Cerebellar cortex (tissue), 1 donor: ENCODE measurements at regions not wholly inside any gene's neighbourhood (a gene's known extent, or its start where the extent isn't known, plus 50 kb on each side); places are given as distances from the start of the nearest gene placed in this dataset.

Source experiments
- DNase-seq: peaks from one replicate; pipeline ENCODE4 v3.0.0-alpha.2; 2015; ENCODE audit warnings: low spot score

DNA sequence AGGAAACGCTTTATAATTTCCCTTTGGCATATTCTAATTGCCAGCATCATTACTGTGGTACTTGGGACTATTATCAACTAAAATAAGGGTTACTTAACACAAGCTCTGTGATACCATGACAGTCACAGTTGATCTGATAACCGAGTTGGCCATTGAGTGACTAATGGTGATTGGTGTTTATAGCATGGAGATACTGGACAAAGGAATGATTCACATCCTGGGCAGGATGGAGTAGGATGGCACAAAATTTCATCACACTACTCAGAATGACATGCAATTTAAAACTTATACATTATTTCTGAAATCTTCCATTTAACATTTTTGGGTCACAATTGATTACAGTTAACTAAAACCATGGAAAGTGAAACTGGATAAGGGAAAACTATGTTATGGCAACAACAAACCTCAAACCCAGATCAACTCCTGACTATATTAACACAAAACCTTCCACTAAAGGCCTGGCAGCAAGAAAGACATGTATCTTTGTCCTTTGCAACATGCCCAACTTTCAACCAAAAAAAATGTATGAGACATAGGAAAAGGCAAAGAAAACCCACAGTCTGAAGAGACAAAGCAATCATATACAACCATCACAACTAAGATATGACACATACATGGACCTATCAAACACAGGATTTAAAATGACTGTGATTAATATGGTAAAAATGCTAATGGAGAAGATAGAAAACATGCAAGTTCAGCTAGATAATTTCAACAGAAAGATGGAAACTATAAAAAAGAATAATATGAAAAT, 208.5 kb upstream of the NRP1 start:
- DNase-seq, result no peak

DNA sequence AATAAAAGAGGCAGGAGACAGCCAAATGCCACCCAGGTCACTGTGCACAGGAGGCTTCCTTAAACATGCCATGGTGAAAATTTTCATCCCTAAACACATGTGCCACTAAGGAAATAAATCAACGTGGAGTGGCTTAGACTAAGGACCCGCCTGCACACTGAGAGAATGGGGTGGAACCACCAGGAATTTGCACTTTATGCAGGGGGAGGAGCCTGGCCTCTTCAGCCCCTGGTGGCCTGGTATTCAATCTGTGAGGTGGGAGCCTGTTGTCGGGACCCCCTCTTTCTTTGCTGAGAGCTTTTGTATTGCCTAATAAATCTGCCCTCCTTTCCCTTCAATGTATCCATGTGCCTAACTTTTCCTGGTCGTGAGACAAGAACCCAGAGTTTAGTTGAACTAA, 204.6 kb upstream of the NRP1 start:
- DNase-seq, result no peak

DNA sequence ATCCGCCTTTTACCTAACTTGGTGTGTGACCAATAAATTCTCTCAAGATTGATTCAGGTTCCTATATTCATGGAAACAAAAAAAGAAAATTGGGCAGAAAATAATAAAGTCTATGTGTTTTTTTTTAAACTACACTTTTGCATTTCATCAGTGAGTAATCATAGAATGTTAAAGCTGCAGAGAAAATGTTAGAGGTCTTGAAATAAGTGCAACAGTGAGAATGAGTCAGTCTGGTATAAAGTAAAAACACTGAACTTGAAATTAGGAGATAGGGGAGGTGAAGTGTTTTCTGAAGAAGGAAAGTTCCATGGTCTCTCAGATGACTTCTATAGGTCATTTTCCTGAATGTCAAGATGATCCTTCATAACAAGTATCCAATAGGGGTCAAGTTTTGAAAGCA, 202.6 kb upstream of the NRP1 start:
- DNase-seq, result no peak

DNA sequence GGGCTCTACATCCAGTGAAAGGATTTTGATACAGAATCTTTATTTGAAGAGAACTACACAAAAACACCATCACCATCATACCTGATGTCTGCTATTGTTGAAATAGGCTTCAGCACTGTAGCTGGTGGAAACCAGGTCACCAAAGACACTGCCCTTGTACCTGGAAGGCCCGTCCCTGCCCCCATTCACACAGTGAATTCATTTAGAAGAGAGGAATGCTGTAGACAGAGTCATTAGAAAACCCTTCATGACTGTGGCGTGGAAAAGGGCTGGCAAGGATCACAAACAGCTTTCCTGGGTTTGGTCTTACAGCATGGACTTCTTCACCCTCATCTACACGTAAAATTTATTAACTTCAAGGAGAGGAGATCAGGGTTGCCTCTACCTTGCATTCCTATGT, 202.0 kb upstream of the NRP1 start:
- DNase-seq, result no peak

DNA sequence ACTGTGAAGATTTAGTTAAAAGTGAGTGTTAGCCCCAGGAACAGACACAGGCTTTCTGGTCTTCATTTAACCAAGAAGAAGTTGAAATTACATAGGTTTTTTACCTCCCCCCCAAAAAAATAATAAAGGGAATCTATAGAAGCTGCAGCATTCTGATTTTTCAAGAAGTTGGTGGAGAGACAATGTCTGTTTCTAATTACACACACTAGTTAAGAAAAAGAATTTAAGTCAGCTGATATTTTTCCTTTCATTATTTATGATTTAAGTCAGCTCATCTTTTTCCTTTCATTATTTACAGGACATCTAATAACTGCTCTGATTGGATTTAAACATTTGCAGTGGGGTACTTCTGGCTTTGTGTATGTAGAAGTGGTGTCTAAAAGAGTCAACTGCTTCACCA, 201.4 kb upstream of the NRP1 start:
- no peak for DNase-seq

DNA sequence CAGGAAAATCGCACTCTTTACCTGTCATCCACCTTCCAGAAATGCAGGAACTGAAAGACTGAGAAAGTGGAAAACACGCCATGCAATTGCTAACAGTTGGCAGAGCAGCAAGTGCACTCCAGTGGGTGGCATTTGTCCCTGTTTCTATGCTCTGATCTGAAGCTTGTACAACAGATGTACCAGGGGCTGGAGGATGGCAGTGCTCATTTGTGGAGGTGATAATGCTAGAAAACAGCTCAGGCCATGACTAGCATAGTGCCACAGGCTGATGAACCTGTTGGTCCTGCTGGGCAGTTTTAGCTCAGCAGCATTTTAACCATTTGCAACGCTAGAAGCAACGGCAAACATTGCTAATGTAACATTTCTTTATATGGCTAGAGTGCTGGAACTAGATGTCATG, 199.9 kb upstream of the NRP1 start:
- no peak for DNase-seq

DNA sequence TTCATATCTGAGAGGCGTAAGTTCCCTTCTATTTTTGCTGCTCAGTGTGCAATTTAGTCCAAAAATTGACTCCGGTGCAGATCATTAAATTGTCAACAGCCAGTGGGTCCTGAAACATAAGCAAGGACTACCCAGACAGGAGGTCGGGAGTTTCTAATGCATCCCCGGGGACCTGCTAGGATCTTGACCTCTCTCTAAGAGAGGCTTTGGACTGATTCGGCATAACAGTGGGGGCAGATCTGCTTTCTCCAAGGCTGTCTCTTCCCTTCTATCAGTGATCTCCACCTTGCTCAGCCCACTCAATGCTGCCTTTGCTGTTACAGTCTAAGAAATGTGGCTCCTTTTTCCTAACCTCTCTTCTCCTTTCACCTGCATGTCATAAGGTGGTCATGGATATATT, 199.1 kb upstream of the NRP1 start:
- DNase-seq, result no peak

DNA sequence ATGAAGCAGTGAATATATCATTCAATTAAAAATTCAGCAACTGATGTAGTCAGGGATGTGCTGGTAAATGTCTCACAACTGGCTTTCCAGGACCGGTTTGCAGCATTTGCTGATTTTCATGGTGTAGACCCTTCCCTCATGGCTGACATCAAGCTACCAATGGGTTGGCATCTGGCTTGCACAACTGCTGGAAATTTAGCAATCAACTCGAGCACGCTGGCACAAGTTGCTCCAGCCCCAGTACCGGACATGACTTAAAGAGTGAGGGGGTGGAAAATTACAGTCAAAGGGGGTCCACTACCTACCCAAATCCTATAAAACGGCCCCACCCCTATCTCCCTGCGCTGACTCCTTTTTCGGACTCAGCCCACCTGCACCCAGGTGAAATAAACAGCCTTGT, 198.4 kb upstream of the NRP1 start:
- DNase-seq, result no peak

DNA sequence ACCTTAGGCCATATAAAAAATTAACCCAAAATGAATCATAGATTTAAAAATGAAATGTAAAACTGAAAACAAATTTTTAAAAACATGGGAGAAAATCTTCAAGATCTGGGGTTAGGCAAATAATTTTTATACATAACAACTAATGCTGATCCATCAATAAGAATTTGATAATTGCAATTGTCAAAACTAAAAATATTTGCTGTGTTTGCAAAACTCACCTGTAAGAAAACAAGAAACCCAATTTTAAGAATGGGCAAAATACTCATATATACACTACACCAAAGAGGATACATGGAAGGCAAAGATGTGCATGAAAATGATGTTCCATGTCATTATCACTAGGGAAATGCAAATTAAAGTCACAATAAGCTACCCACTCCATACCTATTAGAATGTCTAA, 194.8 kb upstream of the NRP1 start:
- no peak for DNase-seq

DNA sequence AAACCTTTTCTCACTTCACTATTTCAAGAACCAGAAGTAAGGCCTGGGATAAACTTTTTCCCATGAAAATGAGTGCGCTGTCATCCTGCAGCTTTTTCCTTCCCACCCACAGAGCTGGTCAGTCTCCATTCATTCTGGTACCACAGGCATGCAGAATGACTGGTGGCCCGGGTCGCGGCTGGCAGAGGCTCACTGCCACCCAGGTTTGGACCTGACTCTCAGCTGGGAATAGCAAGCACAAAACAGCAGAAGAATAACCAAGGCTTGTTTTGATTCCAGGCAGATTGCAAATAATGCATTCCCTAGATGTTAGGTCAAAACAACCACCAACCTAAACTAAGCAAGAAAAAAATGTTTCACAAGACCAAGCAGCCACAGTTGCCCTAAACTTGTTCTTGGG, 190.5 kb upstream of the NRP1 start:
- no peak for DNase-seq

DNA sequence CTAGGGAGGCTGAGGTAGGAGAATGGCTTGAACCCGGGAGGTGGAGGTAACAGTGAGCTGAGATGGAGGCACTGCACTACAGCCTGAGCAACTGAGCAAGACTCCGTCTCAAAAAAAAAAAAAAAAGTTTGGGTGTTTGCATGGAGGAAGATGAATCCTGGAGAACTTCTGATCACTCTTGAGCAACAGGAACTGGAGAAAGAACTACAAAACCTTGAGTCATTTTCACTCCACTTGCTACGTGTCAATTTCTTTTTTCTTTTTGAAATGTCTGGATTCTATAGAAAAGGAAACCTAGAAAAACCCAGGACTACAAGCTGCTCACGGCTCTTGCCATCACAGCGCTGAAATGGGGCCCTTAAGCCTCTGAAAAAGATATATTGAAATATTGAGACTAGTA, 189.6 kb upstream of the NRP1 start:
- DNase-seq, result no peak

DNA sequence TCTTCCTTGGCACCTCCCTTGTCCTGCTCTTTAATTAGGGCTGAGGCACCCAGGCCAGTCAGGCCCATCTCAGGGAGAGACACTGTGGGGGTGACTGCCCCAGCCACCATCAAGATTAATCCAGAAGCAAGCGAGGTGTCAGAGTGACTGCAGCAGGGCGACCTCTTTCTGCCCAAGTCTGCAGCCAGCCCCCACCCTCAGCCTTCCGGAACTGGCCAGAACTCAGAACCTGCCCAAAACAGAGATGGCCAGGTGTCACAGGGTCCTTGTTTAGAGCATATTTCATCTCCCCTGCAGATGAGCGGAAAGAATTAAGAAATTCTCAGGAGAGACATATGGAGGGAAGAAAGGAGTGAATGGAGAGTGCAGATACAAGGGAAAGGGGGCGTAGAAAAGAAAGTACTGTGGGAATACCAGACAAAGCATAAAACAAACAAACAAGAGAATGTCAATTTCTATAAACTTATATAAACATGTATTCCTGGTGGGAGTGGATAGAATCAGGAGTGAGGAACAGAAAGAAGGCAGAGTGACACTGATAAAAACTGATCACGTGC, 188.8 kb upstream of the NRP1 start:
- no peak for DNase-seq

DNA sequence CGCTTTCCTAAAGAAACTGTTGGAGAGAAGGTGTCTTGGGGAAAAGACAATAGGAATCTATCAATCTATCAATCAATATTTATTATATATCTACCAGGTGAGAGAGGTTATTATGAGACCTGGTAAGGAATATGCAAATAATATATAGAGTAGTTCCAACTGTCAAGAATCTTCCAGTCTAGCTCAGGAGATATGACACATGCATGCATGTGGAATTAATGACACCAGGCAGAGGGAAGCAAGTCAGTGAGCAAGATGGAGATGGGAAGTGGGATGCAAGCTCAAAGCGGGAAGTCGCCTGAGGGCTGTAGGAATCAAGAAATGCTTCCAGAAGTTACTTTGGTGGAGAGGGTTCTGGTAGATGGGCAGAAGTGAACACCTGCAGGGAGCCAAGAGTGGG, 187.4 kb upstream of the NRP1 start:
- no peak for DNase-seq

DNA sequence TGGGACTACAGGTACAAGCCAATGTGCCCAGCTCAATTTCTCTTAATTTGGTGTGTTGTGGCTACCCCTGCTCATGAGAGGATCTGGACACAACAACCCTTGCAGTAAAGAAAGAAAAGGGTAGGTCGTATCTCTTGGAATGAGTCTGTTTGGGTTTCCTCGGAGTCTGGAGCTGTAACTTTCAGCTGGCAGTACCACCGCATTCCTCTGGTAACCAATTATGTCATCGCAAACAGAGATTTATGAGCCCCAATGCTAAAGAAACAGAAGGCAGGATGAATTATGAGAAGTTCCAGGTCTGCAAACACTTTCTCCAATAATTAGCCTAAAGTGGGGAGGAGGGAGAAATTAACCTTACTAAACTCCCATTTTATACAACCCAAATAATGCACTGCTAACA, 186.6 kb upstream of the NRP1 start:
- DNase-seq, result no peak

DNA sequence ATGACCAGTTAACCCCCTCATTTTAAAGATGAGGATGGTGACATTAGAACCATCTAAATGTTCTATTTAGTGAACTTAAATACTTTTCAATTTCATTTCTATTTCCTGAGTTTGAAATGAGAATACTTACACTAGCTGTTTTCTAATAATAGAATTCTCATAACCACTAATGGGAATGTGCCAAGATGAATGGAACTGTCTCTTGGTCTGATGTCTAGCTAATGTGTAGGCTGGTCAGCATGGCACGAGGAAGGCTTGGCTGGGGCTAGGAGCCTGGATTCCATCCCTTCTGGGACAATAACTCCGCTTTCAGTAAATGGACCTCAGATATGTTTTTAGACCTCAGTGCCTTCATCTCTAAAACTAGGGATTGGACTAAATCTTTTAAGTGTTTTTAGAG, 185.8 kb upstream of the NRP1 start:
- no peak for DNase-seq

DNA sequence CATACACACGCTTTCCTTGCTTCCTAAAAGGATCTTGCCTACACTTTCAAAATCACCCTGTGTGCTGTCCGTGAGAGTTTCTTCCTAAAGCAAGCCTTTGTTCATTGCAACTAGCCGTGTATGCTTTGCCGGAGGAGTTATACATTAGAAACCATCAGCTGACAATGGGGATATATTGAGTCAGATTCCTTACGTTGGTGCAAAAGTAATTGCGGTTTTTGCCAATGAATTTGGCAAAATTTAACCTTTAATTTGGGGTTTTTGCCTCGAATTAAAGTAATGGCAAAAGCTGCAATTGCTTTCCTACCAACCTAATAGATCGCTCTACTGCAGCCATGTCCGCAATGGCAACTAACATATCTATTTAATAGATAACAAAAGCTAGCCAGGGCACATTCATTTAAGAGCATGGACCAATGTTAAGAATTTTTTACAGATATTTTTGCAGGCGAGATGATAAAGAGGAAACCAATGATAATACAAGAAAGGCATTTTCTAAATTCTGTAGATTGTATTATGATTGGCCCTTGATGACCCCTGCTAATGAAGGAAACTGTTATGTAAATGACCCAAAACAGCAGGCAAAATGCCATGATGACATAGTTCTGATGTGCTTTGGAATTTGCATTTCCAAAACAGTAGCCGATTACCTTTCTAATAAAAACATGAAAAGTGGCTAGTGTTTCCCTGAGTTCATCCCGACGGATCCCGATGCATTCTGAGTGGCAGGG, 184.8 kb upstream of the NRP1 start:
- no peak for DNase-seq

DNA sequence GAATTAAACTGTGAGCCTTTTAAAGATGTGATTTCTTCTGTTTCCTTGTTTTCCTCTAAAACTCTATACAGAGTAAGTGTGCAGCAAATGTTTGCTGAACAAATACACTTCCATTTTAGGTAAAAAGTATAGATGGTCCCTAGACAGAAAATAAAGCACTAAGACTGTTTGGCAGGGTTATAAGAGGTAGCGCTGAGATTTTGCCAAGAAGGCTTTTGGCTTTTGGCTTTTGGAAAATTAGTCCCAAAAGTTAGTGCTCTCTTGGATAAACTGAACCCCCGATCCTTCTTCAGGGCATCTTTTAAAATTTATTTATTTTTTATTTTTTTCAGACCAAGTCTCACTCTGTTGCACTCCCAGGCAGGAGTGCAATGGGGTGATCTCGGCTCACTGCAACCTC, 175.7 kb upstream of the NRP1 start:
- DNase-seq, result no peak

DNA sequence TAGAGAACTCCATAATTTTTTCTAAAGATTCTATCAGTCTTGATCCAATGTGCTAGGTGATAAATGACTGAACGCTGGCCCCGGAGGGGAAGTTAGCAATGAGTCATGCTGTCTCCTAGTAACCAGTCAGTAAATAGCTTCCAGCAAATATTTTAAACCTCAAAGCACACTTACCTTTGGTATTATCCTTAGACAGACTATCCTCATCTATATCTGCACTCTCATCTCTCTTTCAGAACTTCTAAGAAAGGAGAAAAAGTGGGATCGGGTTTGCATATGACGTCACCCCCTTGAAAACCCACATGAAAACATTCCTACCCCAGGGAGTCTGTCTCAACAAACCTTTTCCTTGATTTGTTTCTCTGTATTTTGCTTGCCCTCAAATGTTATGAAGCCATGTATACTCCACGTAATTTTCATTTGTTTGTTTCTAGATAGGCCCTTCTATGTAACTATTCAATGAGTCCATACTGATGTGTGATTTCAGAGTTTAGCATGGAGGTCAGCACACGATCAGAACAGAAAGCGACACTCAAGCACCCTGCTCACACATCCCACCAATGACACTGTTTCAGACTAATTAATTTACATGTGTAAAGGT, 174.9 kb upstream of the NRP1 start:
- DNase-seq, result no peak

DNA sequence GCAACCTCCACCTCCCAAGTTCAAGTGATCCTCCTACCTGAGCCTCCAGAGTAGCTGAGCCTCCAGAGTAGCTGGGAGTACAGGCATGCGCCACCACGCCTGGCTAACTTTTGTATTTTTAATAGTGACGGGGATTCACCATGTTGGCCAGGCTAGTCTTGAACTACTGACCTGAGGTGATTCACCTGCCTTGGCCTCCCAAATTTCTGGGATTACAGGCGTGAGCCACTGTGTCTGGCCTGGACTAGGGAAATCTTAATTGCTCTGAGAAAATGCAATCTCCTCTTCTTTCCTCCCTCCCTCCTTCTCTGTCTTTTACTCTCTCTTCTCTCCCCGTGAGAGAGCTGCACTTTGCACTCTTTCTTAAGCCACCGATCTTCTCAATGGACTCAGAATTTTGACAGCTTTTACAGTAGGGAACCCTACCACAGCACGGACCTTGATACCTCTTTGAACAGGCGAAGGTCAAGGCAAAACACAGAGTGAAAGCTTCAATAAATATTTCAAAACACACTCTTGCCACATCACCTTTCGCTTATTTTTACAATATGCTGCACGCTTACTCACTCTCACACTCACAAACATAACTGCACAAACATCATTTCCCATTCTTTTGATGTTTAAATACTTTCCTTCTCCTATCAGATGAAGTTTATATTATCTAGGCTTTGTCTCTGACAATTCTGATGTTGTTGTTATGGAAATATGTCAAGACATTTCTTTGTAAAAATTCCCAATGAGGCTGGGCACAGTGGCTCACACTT, 173.4 kb upstream of the NRP1 start:
- no peak for DNase-seq

DNA sequence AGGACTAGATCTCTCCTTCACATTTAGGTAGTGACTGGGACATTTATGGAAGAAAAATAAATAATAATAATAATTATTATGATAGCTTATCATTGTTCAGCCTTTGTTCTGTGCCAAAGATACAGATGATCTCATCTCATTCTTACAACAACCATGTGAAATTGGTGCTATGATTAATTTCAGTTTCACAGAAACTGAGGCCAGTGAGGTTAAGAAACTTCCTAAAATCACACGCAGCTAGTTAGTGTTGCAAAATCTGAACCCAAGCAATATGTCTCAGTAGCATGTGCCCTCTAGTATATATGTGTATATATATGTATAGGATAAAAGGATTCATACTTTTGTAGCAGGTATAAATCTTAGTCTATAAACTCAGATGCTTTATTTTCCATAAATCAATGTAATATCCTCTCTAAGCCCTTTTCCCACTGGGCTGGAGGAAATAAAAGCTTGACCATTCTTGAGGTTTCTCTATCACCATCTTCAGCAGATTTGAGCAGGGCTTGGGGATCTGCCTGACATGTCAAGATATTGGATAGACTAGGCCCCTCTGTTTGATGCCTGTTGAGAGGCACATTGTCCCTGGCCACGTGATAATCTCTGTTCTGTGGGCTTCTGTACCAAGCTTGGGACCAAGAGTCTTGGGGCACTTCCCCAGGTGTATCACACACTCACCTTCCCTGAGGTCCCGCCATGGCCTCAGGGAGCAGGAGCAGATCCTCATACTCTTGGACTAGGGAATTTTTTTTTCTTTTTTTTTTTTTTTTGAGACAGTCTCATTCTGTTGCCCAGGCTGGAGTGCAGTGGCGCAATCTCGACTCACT, 172.6 kb upstream of the NRP1 start:
- DNase-seq, result no peak

DNA sequence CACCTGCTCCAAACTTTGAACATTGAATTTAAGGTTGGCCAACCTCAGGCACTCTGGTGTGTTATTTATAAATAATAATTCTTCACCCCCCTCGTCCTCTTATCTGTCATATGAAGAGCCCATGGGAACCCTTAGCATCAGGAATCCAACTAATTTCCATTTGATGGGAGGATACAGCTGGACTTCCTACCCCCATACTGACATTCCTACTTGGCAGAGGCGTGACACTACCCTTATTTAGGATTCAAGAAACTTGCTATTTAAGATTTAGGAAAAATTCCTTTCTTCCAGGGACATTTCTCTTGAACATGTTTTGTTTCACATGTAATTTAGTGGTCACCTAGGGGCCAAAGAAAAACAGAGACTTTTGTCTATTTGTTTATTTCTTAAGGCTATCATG, 171.9 kb upstream of the NRP1 start:
- no peak for DNase-seq

DNA sequence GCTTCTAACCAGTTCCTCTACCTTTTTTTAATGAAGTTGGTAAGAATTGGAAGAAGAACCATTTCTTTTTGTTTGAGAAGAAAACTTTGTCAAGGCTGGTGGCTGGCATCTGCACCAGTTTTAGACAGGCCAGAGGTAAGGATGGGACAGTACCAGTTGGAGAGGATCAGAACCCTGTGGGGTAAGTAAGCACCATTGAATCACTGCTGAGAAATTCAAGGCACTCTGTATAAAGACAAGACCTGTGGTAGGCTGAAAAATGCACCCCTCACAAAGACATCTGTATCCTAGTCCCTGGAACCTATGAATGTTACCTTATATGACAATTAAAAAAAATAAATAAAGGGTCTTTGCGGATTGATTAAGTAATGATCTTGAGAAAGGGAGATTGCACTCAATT, 166.7 kb upstream of the NRP1 start:
- DNase-seq, result no peak
